Activated naive CD8-positive, alpha-beta T cell treated with anti-CD3 and anti-CD28 coated beads for 36 hours (primary cell): ENCODE measurements at regions not wholly inside any gene's neighbourhood (a gene's known extent, or its start where the extent isn't known, plus 50 kb on each side); places are given as distances from the start of the nearest gene placed in this dataset.
"Not testable (repeated sequence)": the region's sequence is repeated elsewhere in the genome, so short reads cannot be mapped to it uniquely, and the experiment has no call there.

Experiments used
- DNase-seq: peaks from one replicate; pipeline ENCODE4 v3.0.0; 2021
- H3K27ac Mint-ChIP-seq: one replicate; pipeline ENCODE4 v1.8.0; 2022; ENCODE audit warnings: mild to moderate bottlenecking, moderate library complexity, mixed read lengths
- H3K27me3 Mint-ChIP-seq: one replicate; pipeline ENCODE4 v1.8.0; 2022; ENCODE audit warnings: mild to moderate bottlenecking, mixed read lengths
- H3K36me3 Mint-ChIP-seq: one replicate; pipeline ENCODE4 v1.8.0; 2021; ENCODE audit warnings: mild to moderate bottlenecking, mixed read lengths
- H3K4me1 Mint-ChIP-seq: one replicate; pipeline ENCODE4 v1.8.0; 2021; ENCODE audit warnings: mixed read lengths
- H3K4me3 Mint-ChIP-seq: one replicate; pipeline ENCODE4 v1.8.0; 2022; ENCODE audit warnings: mild to moderate bottlenecking, moderate library complexity, mixed read lengths
- H3K9me3 Mint-ChIP-seq: one replicate; pipeline ENCODE4 v1.8.0; 2022; ENCODE audit warnings: mixed read lengths

- H3K9me3 Mint-ChIP-seq: no peaks in the 10 kb centered on the region
- H3K27me3 Mint-ChIP-seq: no peaks in the 10 kb centered on the region
- H3K36me3 Mint-ChIP-seq: no peaks in the 10 kb centered on the region
- H3K4me3 Mint-ChIP-seq: no peak overlapping the region
- H3K27ac Mint-ChIP-seq: no peak overlapping the region
- no peak for DNase-seq
- H3K4me1 Mint-ChIP-seq: no peaks in the 10 kb centered on the region
These were observed 427.6 kb downstream of the SPRY2 start for GRCh38 chr13:79913141-79913827.

DNA sequence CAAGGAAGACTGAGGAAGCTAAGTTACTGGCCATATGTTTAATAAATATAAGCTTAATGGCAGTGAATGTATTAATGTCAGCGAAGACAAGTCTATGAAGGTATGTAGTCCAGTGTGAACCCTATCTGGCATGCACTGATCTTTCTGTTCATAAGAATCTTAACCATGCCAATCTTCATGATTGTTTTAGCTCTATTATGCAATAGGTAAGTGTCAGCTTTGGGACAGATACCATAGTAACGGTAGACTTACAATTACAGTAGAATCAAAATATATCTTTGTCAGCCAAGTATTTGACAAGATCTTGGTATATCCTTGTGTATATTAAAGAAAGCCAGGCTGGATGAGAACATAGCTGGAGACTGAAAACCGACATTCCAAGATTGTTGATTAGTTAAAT lies 428.5 kb downstream of the SPRY2 start:
- no peaks in the 10 kb centered on the region for H3K4me1 Mint-ChIP-seq
- H3K36me3 Mint-ChIP-seq: no peaks in the 10 kb centered on the region
- no peak overlapping the region for H3K27ac Mint-ChIP-seq
- DNase-seq: no peak
- H3K9me3 Mint-ChIP-seq: no peaks in the 10 kb centered on the region
- H3K4me3 Mint-ChIP-seq: no peak overlapping the region
- H3K27me3 Mint-ChIP-seq: no peaks in the 10 kb centered on the region

DNA sequence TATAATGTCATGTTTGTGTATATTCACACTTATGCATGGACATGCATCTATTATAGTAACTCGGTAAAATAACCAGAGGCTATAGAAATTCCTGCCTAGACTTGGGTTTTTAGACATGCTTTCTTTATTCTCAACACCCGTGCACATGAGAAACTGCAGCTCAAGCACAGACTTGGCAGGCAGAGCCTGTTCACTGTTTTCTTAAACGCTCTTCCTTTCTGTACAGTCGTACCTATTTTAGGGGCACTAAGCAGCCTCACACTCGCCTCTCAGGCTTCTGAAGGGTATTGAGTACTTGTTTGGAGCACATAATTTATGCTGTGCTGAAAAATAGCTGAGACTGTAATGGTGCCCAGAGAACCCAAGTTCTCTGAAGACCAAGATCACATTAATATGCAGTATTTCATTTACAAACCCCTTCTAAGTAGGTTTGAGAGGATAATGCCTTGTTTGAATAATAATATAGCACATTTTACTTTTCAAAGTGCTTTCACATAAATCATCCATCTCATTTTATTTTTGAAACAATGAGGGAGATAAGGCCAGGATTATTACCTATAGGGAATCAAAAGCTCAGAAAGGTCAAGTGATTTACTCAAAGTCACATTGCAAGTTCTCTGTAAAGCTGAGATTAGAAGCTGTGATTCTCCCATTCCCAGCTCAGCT lies 429.9 kb downstream of the SPRY2 start:
- Mint-ChIP-seq H3K9me3 (no peaks in the 10 kb centered on the region), H3K36me3 (no peaks in the 10 kb centered on the region), H3K27ac (no peak overlapping the region), H3K4me3 (no peak overlapping the region), H3K4me1 (no peaks in the 10 kb centered on the region), H3K27me3 (no peaks in the 10 kb centered on the region)
- DNase-seq: no peak

DNA sequence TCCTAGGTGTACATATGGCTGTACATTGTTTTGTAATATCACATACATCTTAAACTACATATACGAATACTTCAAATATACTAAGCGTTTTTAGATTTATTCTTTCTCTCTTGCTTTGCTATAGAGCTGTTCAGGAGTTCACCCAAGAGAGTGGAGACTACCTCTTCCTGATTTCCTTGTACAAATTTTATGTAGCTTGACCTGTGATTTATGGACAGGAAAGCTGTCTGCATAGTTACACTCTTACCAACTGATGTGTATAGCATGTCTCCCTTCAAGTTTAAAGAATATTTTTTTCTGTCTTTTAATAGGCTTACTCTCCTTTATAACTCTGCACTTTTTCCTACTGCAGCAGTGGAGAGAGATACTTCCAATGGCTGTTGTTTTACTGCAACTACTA lies 428.7 kb downstream of the NDFIP2 start:
- no peaks in the 10 kb centered on the region for H3K36me3 Mint-ChIP-seq
- H3K27me3 Mint-ChIP-seq: no peaks in the 10 kb centered on the region
- H3K9me3 Mint-ChIP-seq: no peaks in the 10 kb centered on the region
- DNase-seq: no peak
- H3K4me1 Mint-ChIP-seq: no peaks in the 10 kb centered on the region
- H3K27ac Mint-ChIP-seq: no peak overlapping the region
- H3K4me3 Mint-ChIP-seq: no peak overlapping the region

GRCh38 chr13:79908381-79908780 lies 427.4 kb downstream of the NDFIP2 start:
- DNase-seq: no peak
- H3K4me1 Mint-ChIP-seq: no peaks in the 10 kb centered on the region
- no peak overlapping the region for H3K27ac Mint-ChIP-seq
- H3K36me3 Mint-ChIP-seq: no peaks in the 10 kb centered on the region
- H3K4me3 Mint-ChIP-seq: no peak overlapping the region
- H3K9me3 Mint-ChIP-seq: no peaks in the 10 kb centered on the region
- H3K27me3 Mint-ChIP-seq: no peaks in the 10 kb centered on the region

DNA sequence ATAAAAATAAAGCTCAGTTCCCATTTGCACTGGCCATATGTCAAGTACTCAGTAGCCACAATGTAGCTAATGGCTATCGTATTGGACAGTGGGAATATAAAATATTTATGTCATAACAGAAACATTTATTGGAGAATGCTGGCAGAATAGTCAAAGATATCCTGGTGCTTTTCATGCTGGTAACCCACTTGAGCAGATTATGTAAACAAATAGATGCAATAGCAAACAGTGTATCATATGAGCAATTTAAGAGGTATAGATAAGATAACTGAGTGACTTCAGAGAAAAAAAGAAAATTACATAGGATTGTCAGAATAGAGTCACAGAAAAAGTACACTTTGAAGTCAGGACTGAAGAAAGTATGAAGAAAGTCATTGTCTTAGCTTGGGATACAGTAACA lies 426.6 kb downstream of the NDFIP2 start:
- Mint-ChIP-seq H3K4me1 (no peaks in the 10 kb centered on the region), H3K4me3 (no peak overlapping the region), H3K27ac (no peak overlapping the region), H3K36me3 (no peaks in the 10 kb centered on the region), H3K27me3 (no peaks in the 10 kb centered on the region), H3K9me3 (no peaks in the 10 kb centered on the region)
- DNase-seq: no peak

GRCh38 chr13:79906345-79906744 lies 425.4 kb downstream of the NDFIP2 start:
- H3K4me1 Mint-ChIP-seq: no peaks in the 10 kb centered on the region
- no peak overlapping the region for H3K27ac Mint-ChIP-seq
- no peak for DNase-seq
- H3K27me3 Mint-ChIP-seq: no peaks in the 10 kb centered on the region
- no peak overlapping the region for H3K4me3 Mint-ChIP-seq
- no peaks in the 10 kb centered on the region for H3K9me3 Mint-ChIP-seq
- no peaks in the 10 kb centered on the region for H3K36me3 Mint-ChIP-seq

- Mint-ChIP-seq H3K4me3 (no peak overlapping the region), H3K27ac (no peak overlapping the region), H3K9me3 (no peaks in the 10 kb centered on the region), H3K4me1 (no peaks in the 10 kb centered on the region), H3K27me3 (no peaks in the 10 kb centered on the region), H3K36me3 (no peaks in the 10 kb centered on the region)
- no peak for DNase-seq
These were observed 424.1 kb downstream of the NDFIP2 start for GRCh38 chr13:79905018-79905417.

DNA sequence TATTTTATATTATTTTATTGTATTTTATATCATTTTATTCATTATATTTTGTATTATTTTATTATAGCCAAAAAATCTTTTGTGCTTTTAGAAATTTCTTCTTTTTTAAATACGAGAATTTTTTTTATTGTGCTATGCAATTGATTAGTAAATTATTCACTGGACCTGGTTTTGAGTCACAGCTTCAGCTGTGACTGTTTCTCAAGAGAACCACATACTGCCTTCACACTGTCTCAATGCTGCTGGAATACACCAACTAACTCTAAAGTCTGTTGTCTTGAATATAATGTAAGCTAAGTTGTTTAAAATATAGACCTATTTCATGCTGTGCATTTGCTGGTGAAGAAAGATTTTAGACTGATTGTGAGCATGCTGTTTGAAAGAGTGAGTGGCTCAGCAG lies 423.6 kb downstream of the NDFIP2 start:
- H3K9me3 Mint-ChIP-seq: no peaks in the 10 kb centered on the region
- H3K36me3 Mint-ChIP-seq: no peaks in the 10 kb centered on the region
- no peaks in the 10 kb centered on the region for H3K27me3 Mint-ChIP-seq
- H3K27ac Mint-ChIP-seq: no peak overlapping the region
- H3K4me1 Mint-ChIP-seq: no peaks in the 10 kb centered on the region
- no peak for DNase-seq
- H3K4me3 Mint-ChIP-seq: no peak overlapping the region

- Mint-ChIP-seq H3K4me1 (no peaks in the 10 kb centered on the region), H3K27ac (no peak overlapping the region), H3K9me3 (no peaks in the 10 kb centered on the region), H3K4me3 (no peak overlapping the region), H3K36me3 (no peaks in the 10 kb centered on the region), H3K27me3 (no peaks in the 10 kb centered on the region)
- no peak for DNase-seq
These were observed 420.4 kb downstream of the NDFIP2 start for GRCh38 chr13:79901336-79901735.

- Mint-ChIP-seq H3K4me1 (no peaks in the 10 kb centered on the region), H3K27me3 (no peaks in the 10 kb centered on the region), H3K4me3 (no peak overlapping the region), H3K27ac (no peak overlapping the region), H3K36me3 (no peaks in the 10 kb centered on the region), H3K9me3 (peaks cover 1% of the 10 kb centered on the region)
- no peak for DNase-seq
These were observed 419.4 kb downstream of the NDFIP2 start for GRCh38 chr13:79900356-79900755.

- Mint-ChIP-seq H3K27ac (no peak overlapping the region), H3K4me3 (no peak overlapping the region), H3K27me3 (no peaks in the 10 kb centered on the region), H3K4me1 (no peaks in the 10 kb centered on the region), H3K9me3 (peaks cover 1% of the 10 kb centered on the region), H3K36me3 (no peaks in the 10 kb centered on the region)
- DNase-seq: no peak
These were observed 418.0 kb downstream of the NDFIP2 start for GRCh38 chr13:79898996-79899395.

DNA sequence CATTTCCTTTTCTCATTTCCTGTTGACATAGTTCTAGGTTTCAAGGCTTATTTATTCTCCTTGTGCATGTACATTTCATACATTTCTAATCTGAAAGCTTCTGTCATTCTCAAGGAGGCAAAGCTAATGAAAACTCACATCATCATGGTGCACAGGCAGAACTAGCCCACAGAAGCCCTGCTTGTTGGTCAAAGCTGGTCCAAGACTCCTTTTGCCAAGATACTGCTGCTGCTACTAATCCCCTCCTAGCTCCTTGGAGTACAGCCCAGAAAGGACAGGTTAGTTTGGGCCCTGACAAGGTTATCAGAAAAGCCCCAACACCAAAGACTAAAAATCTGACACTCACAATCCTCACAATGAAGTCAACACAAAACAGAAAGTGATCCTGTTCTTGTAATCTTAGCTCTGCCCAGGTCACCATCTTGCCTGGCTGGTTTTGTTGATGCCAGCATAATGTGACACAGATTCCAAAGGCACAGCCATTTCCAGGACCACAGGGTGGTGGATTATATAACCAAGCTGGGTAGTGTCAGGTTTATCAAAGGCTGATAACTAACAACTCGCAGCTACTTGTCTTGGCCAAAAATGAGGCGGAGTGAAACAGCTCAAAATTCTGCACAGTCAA lies 417.4 kb downstream of the NDFIP2 start:
- H3K9me3 Mint-ChIP-seq: peaks cover 1% of the 10 kb centered on the region
- no peaks in the 10 kb centered on the region for H3K4me1 Mint-ChIP-seq
- no peak overlapping the region for H3K4me3 Mint-ChIP-seq
- H3K27me3 Mint-ChIP-seq: no peaks in the 10 kb centered on the region
- DNase-seq: no peak
- H3K27ac Mint-ChIP-seq: no peak overlapping the region
- no peaks in the 10 kb centered on the region for H3K36me3 Mint-ChIP-seq

GRCh38 chr13:79896851-79897250 lies 415.9 kb downstream of the NDFIP2 start:
- Mint-ChIP-seq H3K4me3 (no peak overlapping the region), H3K27ac (no peak overlapping the region), H3K9me3 (peaks cover 1% of the 10 kb centered on the region), H3K36me3 (no peaks in the 10 kb centered on the region), H3K4me1 (no peaks in the 10 kb centered on the region), H3K27me3 (no peaks in the 10 kb centered on the region)
- no peak for DNase-seq

DNA sequence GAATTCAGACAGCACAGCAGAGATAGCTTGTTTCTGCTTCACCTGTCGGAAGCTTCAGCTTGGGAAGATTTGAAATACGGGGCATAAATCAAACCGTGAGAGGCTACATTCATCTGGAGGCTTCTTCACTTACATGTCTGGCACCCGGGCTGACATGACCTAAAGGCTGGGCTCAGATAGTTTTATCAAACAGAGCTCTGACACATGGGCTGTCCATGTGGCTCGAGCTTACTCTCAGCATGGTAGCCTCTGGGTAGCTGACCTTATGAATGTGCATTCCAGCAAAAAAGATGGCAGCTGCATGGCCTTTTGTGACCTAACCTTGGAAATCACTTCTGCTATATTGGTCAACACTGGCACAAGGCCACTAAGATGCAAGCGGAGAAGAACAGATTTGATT lies 414.5 kb downstream of the NDFIP2 start:
- no peak overlapping the region for H3K4me3 Mint-ChIP-seq
- H3K9me3 Mint-ChIP-seq: peaks cover 1% of the 10 kb centered on the region
- H3K4me1 Mint-ChIP-seq: no peaks in the 10 kb centered on the region
- no peaks in the 10 kb centered on the region for H3K27me3 Mint-ChIP-seq
- H3K36me3 Mint-ChIP-seq: no peaks in the 10 kb centered on the region
- DNase-seq: no peak
- H3K27ac Mint-ChIP-seq: no peak overlapping the region

- not testable (repeated sequence) for H3K9me3 Mint-ChIP-seq
These were observed 406.3 kb downstream of the NDFIP2 start for GRCh38 chr13:79887278-79887677.

More at GRCh38 chr13:79887278-79887677, 406.3 kb downstream of the NDFIP2 start:
- H3K4me1 Mint-ChIP-seq, H3K4me3 Mint-ChIP-seq, DNase-seq, H3K27ac Mint-ChIP-seq, H3K36me3 Mint-ChIP-seq, H3K27me3 Mint-ChIP-seq: not testable (repeated sequence)
